ENCODE measurements at regions not wholly inside any gene's neighbourhood (a gene's known extent, or its start where the extent isn't known, plus 50 kb on each side); places are given as distances from the start of the nearest gene placed in this dataset.

GRCh38 chr2:2558476-2558875 lies 227.4 kb upstream of the MYT1L start:
- DNase-seq = no peak

GRCh38 chr2:2557475-2557874 lies 226.4 kb upstream of the MYT1L start:
- DNase-seq = no peak

- DNase-seq = no peak
These were observed 219.8 kb upstream of the MYT1L start for GRCh38 chr2:2550856-2551255.

- DNase-seq = no peak
These were observed 216.8 kb upstream of the MYT1L start for GRCh38 chr2:2547911-2548310.

- no peak for DNase-seq
These were observed 216.4 kb upstream of the MYT1L start for GRCh38 chr2:2547451-2547850.

GRCh38 chr2:2546046-2546445 lies 215.0 kb upstream of the MYT1L start:
- no peak for DNase-seq

- peak; percentile 80 to 97 (median 95) for DNase-seq
These were observed 212.0 kb upstream of the MYT1L start for GRCh38 chr2:2542966-2543611.

- DNase-seq = no peak
These were observed 211.2 kb upstream of the MYT1L start for GRCh38 chr2:2542316-2542715.

- peak in 1 of 3 experiments; percentile 47 for DNase-seq
These were observed 209.3 kb upstream of the MYT1L start for GRCh38 chr2:2540406-2540805.

- DNase-seq = no peak
These were observed 205.5 kb upstream of the MYT1L start for GRCh38 chr2:2536416-2537056.

GRCh38 chr2:2530334-2530733 lies 199.3 kb upstream of the MYT1L start:
- DNase-seq = no peak

- DNase-seq = no peak
These were observed 197.8 kb upstream of the MYT1L start for GRCh38 chr2:2528846-2529245.

- DNase-seq = peak in 1 of 3 experiments; percentile 16
These were observed 196.1 kb upstream of the MYT1L start for GRCh38 chr2:2527148-2527547.

- peak in 1 of 3 experiments; percentile 29 for DNase-seq
These were observed 193.4 kb upstream of the MYT1L start for GRCh38 chr2:2524348-2524941.

GRCh38 chr2:2523461-2524347 lies 192.6 kb upstream of the MYT1L start:
- DNase-seq = no peak

- DNase-seq = peak in 1 of 3 experiments; percentile 49
These were observed 189.3 kb upstream of the MYT1L start for GRCh38 chr2:2520401-2520811.

GRCh38 chr2:2519381-2519780 lies 188.3 kb upstream of the MYT1L start:
- DNase-seq = no peak

GRCh38 chr2:2517399-2517798 lies 186.3 kb upstream of the MYT1L start:
- DNase-seq = no peak

GRCh38 chr2:2516386-2516785 lies 185.3 kb upstream of the MYT1L start:
- no peak for DNase-seq

- DNase-seq = no peak
These were observed 181.9 kb upstream of the MYT1L start for GRCh38 chr2:2512931-2513330.

- no peak for DNase-seq
These were observed 176.4 kb upstream of the MYT1L start for GRCh38 chr2:2507417-2507997.

- no peak for DNase-seq
These were observed 175.5 kb upstream of the MYT1L start for GRCh38 chr2:2506536-2506935.

GRCh38 chr2:2505604-2506003 lies 174.5 kb upstream of the MYT1L start:
- DNase-seq = no peak

Data from NCI-H1417 (cell line).